ENCODE measurements at regions not wholly inside any gene's neighbourhood (a gene's known extent, or its start where the extent isn't known, plus 50 kb on each side); places are given as distances from the start of the nearest gene placed in this dataset.

DNA sequence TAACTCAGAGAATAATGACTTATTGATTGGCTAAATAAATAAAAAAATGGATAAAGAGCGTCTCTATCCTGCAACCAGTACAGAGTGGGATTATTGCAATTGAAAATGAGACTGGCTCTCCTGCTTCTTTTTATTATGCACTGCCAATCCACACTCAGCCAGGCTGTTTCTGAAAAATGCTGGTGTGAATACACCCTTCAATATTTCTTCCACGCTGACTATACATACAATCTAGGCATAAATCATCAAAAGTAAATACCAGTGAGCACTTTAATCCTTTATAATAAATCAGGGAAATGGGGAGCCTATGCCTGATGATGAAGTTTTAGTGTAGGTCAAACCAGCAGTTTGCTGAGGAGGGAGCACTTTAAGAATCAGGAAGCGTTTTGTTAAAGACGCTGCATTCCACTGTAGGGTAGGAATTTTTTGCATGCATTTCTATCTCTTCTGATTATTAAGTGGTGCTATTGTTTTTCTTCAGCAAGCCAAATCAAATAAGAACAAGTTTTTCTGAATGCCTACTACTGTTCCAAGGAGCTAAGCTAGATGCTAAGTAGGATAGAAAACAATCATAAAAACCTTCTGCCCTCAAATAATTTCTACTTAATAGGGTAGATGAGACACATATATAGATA, 781.5 kb downstream of the TBL1XR1 start:
- TF ChIP-seq, protein P1, sequence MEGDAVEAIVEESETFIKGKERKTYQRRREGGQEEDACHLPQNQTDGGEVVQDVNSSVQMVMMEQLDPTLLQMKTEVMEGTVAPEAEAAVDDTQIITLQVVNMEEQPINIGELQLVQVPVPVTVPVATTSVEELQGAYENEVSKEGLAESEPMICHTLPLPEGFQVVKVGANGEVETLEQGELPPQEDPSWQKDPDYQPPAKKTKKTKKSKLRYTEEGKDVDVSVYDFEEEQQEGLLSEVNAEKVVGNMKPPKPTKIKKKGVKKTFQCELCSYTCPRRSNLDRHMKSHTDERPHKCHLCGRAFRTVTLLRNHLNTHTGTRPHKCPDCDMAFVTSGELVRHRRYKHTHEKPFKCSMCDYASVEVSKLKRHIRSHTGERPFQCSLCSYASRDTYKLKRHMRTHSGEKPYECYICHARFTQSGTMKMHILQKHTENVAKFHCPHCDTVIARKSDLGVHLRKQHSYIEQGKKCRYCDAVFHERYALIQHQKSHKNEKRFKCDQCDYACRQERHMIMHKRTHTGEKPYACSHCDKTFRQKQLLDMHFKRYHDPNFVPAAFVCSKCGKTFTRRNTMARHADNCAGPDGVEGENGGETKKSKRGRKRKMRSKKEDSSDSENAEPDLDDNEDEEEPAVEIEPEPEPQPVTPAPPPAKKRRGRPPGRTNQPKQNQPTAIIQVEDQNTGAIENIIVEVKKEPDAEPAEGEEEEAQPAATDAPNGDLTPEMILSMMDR (IDR thresholded peaks at IDR 0.05 in 4 of 5, conservative IDR thresholded peaks at IDR 0.05 in 1 of 5) = no peak
- no peak for TF ChIP-seq POLR2A (IDR thresholded peaks at IDR 0.05)

All from gastrocnemius medialis (tissue), 4 donors.